ENCODE measurements at regions not wholly inside any gene's neighbourhood (a gene's known extent, or its start where the extent isn't known, plus 50 kb on each side); places are given as distances from the start of the nearest gene placed in this dataset.

DNA sequence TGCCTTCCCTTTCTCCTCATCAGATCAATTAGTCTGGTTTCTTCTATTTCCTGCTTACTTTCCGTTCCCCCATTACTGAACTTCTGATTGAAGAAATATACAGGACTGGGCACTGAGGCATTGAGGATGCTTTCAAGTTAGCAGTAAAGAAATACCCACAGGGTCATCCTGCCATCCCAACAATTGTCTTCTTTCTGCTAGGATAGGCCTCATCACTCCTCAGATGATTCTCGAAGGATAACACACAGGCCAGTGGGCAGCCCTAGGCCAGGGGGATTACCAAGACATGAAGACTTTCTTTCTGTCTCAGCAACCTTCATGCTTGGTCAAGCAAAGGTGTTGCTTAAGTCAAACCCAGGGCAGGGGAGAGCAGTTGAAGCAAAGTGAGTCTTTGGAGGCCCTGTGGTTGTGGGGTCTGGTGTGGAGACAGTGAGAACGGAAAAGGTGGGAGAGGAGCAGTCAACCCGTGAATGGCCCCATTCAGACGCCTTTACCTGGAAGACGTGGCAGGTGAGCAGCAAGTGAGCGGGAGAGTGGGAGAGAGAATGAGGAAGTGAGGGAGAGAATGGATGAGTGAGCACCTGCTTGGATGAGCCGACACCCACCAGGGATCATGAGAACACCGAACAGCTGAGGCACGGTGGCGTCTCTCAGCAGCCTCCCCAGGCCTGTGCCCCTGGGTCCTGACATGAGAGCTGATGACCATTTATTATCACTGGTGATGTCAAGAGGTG is 462.9 kb downstream of the PREX1 start:
- TF ChIP-seq, protein P1, sequence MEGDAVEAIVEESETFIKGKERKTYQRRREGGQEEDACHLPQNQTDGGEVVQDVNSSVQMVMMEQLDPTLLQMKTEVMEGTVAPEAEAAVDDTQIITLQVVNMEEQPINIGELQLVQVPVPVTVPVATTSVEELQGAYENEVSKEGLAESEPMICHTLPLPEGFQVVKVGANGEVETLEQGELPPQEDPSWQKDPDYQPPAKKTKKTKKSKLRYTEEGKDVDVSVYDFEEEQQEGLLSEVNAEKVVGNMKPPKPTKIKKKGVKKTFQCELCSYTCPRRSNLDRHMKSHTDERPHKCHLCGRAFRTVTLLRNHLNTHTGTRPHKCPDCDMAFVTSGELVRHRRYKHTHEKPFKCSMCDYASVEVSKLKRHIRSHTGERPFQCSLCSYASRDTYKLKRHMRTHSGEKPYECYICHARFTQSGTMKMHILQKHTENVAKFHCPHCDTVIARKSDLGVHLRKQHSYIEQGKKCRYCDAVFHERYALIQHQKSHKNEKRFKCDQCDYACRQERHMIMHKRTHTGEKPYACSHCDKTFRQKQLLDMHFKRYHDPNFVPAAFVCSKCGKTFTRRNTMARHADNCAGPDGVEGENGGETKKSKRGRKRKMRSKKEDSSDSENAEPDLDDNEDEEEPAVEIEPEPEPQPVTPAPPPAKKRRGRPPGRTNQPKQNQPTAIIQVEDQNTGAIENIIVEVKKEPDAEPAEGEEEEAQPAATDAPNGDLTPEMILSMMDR (IDR thresholded peaks at IDR 0.05; ENCODE audit: insufficient read depth, low read length) = no peak
- TF ChIP-seq, protein P2, sequence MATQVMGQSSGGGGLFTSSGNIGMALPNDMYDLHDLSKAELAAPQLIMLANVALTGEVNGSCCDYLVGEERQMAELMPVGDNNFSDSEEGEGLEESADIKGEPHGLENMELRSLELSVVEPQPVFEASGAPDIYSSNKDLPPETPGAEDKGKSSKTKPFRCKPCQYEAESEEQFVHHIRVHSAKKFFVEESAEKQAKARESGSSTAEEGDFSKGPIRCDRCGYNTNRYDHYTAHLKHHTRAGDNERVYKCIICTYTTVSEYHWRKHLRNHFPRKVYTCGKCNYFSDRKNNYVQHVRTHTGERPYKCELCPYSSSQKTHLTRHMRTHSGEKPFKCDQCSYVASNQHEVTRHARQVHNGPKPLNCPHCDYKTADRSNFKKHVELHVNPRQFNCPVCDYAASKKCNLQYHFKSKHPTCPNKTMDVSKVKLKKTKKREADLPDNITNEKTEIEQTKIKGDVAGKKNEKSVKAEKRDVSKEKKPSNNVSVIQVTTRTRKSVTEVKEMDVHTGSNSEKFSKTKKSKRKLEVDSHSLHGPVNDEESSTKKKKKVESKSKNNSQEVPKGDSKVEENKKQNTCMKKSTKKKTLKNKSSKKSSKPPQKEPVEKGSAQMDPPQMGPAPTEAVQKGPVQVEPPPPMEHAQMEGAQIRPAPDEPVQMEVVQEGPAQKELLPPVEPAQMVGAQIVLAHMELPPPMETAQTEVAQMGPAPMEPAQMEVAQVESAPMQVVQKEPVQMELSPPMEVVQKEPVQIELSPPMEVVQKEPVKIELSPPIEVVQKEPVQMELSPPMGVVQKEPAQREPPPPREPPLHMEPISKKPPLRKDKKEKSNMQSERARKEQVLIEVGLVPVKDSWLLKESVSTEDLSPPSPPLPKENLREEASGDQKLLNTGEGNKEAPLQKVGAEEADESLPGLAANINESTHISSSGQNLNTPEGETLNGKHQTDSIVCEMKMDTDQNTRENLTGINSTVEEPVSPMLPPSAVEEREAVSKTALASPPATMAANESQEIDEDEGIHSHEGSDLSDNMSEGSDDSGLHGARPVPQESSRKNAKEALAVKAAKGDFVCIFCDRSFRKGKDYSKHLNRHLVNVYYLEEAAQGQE (IDR thresholded peaks at IDR 0.05; ENCODE audit: insufficient replicate concordance, low read depth) = no peak
- TF ChIP-seq POLR2AphosphoS5 (IDR thresholded peaks at IDR 0.05; ENCODE audit: low read depth) (no peak), GABPA (IDR thresholded peaks at IDR 0.05; ENCODE audit: low read depth) (no peak), SPI1 (IDR thresholded peaks at IDR 0.05; ENCODE audit: borderline replicate concordance, low read depth) (no peak)
